Smooth muscle cell (in vitro differentiated cells): ENCODE measurements at regions not wholly inside any gene's neighbourhood (a gene's known extent, or its start where the extent isn't known, plus 50 kb on each side); places are given as distances from the start of the nearest gene placed in this dataset.
"Not testable (repeated sequence)": the region's sequence is repeated elsewhere in the genome, so short reads cannot be mapped to it uniquely, and the experiment has no call there.

ENCODE experiments used
- DNase-seq: peaks from one replicate; lab custom pipeline; 2025; ENCODE audit not compliant: unreplicated experiment; lab: John Stamatoyannopoulos, UW
- H2AFZ ChIP-seq: fragments of 200-600 bp; sonication (generic); 2 replicates; pipeline ENCODE4 v1.6.0; 2016; ENCODE audit warnings: antibody characterized with exemption, low read depth, mild to moderate bottlenecking
- H3F3A ChIP-seq: fragments of 200-600 bp; sonication (generic); 2 replicates; pipeline ENCODE4 v1.6.0; 2017; ENCODE audit warnings: antibody characterized with exemption, low read depth
- H3K27ac ChIP-seq: fragments of 200-600 bp; sonication (generic); 2 replicates; pipeline ENCODE4 v1.5.1; 2016; ENCODE audit warnings: low read depth, mild to moderate bottlenecking
- H3K27me3 ChIP-seq: fragments of 200-600 bp; sonication (generic); 2 replicates; pipeline ENCODE4 v1.6.1; 2016; ENCODE audit warnings: low read depth, mild to moderate bottlenecking
- H3K36me3 ChIP-seq: fragments of 200-600 bp; sonication (generic); 2 replicates; pipeline ENCODE4 v1.5.1; 2016; ENCODE audit warnings: low read depth
- H3K4me1 ChIP-seq: fragments of 200-600 bp; sonication (generic); 2 replicates; pipeline ENCODE4 v1.5.1; 2016; ENCODE audit warnings: low read depth
- H3K4me2 ChIP-seq: fragments of 200-600 bp; sonication (generic); 2 replicates; pipeline ENCODE4 v1.6.0; 2016; ENCODE audit warnings: mild to moderate bottlenecking
- H3K4me3 ChIP-seq: fragments of 200-600 bp; sonication (generic); 2 replicates; pipeline ENCODE4 v1.5.1; 2016; ENCODE audit warnings: mild to moderate bottlenecking
- H3K79me2 ChIP-seq: fragments of 200-600 bp; sonication (generic); 2 replicates; pipeline ENCODE4 v1.6.0; 2016; ENCODE audit warnings: low read depth, mild to moderate bottlenecking
- H3K9ac ChIP-seq: fragments of 200-600 bp; sonication (generic); 2 replicates; pipeline ENCODE4 v1.6.0; 2016; ENCODE audit warnings: low read depth
- H3K9me3 ChIP-seq: fragments of 200-600 bp; sonication (generic); replicated peaks from 2 replicates; pipeline ENCODE4 v1.5.1; 2016; ENCODE audit warnings: low read depth
- H4K20me1 ChIP-seq: fragments of 200-600 bp; sonication (generic); 2 replicates; pipeline ENCODE4 v1.6.0; 2016; ENCODE audit warnings: low read depth
- WGBS: methylation state at CpG from one replicate; pipeline ENCODE4 v1.1.7; 2016; ENCODE audit warnings: low lambda C conversion rate; 5-methylcytosine and 5-hydroxymethylcytosine counted together
- TF ChIP-seq, protein P1 (sequence below): fragments of 200-600 bp; sonication (generic); IDR thresholded peaks from 2 replicates; pipeline ENCODE4 v1.5.1; 2017; ENCODE audit warnings: borderline replicate concordance, mild to moderate bottlenecking, antibody characterized with exemption; ENCODE audit not compliant: insufficient read depth, poor library complexity, severe bottlenecking

DNA sequence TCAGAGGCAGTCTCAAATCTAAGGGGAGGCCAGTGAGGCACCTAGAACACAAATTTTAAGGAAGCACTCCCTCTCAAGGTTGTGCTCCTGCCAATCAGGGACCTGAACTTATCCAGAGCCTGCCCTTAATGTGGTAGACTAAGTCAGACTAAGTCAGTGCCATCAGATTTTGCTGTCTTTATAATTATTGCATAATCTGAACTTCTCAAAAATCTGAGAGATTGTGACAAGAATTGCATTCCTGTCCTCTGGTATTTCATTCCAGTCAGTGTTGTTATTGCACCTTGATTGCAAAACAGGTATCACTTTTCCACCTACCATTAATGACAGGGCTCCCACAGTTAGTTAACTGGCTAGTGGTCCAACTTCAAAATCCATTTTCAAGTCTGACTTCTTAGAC is 197.1 kb upstream of the HCN1 start:
- no peaks in the 10 kb centered on the region for H3F3A ChIP-seq
- H3K27me3 ChIP-seq = no peaks in the 10 kb centered on the region
- no peaks in the 10 kb centered on the region for H3K79me2 ChIP-seq
- H2AFZ ChIP-seq = no peak overlapping the region
- no peaks in the 10 kb centered on the region for H3K4me1 ChIP-seq
- H3K9me3 ChIP-seq = peaks cover 9% of the 10 kb centered on the region
- DNase-seq = no peak
- TF ChIP-seq, protein P1, sequence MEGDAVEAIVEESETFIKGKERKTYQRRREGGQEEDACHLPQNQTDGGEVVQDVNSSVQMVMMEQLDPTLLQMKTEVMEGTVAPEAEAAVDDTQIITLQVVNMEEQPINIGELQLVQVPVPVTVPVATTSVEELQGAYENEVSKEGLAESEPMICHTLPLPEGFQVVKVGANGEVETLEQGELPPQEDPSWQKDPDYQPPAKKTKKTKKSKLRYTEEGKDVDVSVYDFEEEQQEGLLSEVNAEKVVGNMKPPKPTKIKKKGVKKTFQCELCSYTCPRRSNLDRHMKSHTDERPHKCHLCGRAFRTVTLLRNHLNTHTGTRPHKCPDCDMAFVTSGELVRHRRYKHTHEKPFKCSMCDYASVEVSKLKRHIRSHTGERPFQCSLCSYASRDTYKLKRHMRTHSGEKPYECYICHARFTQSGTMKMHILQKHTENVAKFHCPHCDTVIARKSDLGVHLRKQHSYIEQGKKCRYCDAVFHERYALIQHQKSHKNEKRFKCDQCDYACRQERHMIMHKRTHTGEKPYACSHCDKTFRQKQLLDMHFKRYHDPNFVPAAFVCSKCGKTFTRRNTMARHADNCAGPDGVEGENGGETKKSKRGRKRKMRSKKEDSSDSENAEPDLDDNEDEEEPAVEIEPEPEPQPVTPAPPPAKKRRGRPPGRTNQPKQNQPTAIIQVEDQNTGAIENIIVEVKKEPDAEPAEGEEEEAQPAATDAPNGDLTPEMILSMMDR = no peak
- H3K4me3 ChIP-seq = no peak overlapping the region
- no peak overlapping the region for H3K27ac ChIP-seq
- no peaks in the 10 kb centered on the region for H3K36me3 ChIP-seq
- no peaks in the 10 kb centered on the region for H4K20me1 ChIP-seq
- H3K4me2 ChIP-seq = no peak overlapping the region
- no peak overlapping the region for H3K9ac ChIP-seq

DNA sequence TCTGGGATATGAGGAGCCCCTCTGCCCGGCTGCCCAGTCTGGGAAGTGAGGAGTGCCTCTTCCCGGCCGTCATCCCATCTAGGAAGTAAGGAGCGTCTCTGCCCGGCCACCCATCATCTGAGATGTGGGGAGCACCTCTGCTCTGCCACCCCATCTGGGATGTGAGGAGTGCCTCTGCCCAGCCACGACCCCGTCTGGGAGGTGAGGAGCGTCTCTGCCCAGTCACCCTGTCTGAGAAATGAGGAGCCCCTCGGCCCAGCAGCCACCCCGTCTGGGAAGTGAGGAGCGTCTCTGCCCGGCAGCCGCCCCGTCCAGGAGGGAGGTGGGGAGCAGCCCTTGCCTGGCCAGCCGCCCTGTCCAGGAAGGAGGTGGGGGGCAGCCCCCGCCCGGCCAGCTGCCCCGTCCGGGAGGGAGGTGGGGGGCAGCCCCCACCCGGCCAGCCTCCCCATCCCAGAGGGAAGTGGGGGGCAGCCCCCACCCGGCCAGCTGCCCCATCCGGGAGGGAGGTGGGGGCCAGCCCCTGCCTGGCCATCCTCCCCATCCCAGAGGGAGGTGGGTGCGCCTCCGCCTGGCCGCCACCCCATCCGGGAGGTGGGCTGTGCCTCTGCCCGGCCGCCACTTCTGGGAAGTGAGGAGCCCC is 194.4 kb upstream of the HCN1 start:
- H4K20me1 ChIP-seq, H3K79me2 ChIP-seq, H3K36me3 ChIP-seq, H3K9me3 ChIP-seq, H3K4me2 ChIP-seq, H2AFZ ChIP-seq, H3K27ac ChIP-seq, H3K4me3 ChIP-seq, H3K4me1 ChIP-seq, H3K9ac ChIP-seq, H3K27me3 ChIP-seq, H3F3A ChIP-seq: not testable (repeated sequence)
- DNase-seq = peak; percentile 0
- WGBS = 95% methylated on average over 17 of the region's 28 CpGs

DNA sequence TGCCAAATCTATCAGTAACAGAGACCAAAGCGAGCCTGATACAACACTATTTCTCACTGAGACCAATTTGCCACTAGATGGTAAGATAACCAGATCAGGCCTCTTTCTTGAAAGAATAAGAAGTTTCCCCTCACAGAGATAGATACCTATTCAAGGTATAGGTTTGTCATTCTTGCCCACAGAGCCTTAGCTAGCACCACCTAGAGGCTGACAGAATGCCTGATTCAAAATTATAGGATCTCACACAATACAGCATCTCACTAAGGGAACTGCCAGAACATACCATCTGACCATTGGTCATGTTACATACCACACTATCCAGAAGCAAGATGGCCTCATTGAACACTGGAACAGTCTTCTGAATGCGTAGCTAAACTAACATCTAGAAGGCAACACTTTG is 166.6 kb upstream of the HCN1 start:
- TF ChIP-seq, protein P1 = no peak
- Histone ChIP-seq H3F3A (no peaks in the 10 kb centered on the region), H3K27ac (no peak overlapping the region), H3K79me2 (no peaks in the 10 kb centered on the region), H4K20me1 (no peaks in the 10 kb centered on the region), H3K4me2 (no peak overlapping the region), H3K9me3 (peaks cover 11% of the 10 kb centered on the region), H3K9ac (no peak overlapping the region), H3K27me3 (no peaks in the 10 kb centered on the region), H2AFZ (no peak overlapping the region), H3K36me3 (no peaks in the 10 kb centered on the region), H3K4me3 (no peak overlapping the region), H3K4me1 (no peaks in the 10 kb centered on the region)
- no peak for DNase-seq
- WGBS = 52% methylated on average over 2 of the region's 2 CpGs

DNA sequence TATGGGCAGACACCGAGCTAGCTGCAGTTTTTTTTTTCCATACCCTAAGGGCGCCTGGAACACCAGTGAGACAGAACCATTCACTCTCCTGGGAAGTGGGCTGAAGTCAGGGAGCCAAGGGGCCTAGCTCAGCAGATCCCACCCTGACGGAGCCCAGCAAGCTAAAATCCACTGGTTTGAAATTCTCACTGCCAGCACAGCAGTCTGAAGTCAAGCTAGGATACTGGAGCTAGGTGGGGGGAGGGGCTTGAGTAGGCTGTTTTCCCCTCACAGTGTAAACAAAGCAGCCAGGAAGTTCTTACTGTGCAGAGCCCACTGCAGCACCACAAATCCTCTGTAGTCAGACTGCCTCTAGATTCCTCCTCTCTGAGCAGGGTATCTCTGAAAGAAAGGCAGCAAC is 151.7 kb upstream of the HCN1 start:
- TF ChIP-seq, protein P1 = no peak
- H3K27ac ChIP-seq = no peak overlapping the region
- DNase-seq = no peak
- no peaks in the 10 kb centered on the region for H3K27me3 ChIP-seq
- H3K4me1 ChIP-seq = no peaks in the 10 kb centered on the region
- no peaks in the 10 kb centered on the region for H3F3A ChIP-seq
- H3K9me3 ChIP-seq = no peaks in the 10 kb centered on the region
- 45% methylated on average over 3 of the region's 3 CpGs for WGBS
- no peak overlapping the region for H2AFZ ChIP-seq
- no peak overlapping the region for H3K4me3 ChIP-seq
- H3K79me2 ChIP-seq = no peaks in the 10 kb centered on the region
- H3K36me3 ChIP-seq = no peaks in the 10 kb centered on the region
- H3K4me2 ChIP-seq = no peak overlapping the region
- no peak overlapping the region for H3K9ac ChIP-seq
- no peaks in the 10 kb centered on the region for H4K20me1 ChIP-seq
